Right lobe of liver (tissue), 6 donors: ENCODE measurements at regions not wholly inside any gene's neighbourhood (a gene's known extent, or its start where the extent isn't known, plus 50 kb on each side); places are given as distances from the start of the nearest gene placed in this dataset.

Source experiments
- ATAC-seq, 4 donors: fragments of 200-7000 bp; cut with Tn5 transposase; one replicate each; pipeline ENCODE4 v1.9.1; 2020; ENCODE audit warnings: mild to moderate bottlenecking in 4 of 4, moderate library complexity in 4 of 4
- DNase-seq, 3 donors: peaks; one replicate each; pipeline ENCODE4 v3.0.0-alpha.2; 2020
- H3K27ac ChIP-seq, 3 donors: fragments of 200-600 bp; one replicate each; pipeline ENCODE4 v1.8.0; 2022
- H3K27me3 ChIP-seq, 2 donors: fragments of 200-600 bp; one replicate each; pipeline ENCODE4 v1.8.0; 2022
- H3K36me3 ChIP-seq, 4 donors: fragments of 200-600 bp; sonication (generic) in 1 of 4; one replicate each; pipeline versions ENCODE4 v1.5.1 to v1.8.0; 2017 to 2022; ENCODE audit warnings: control low read depth in 1 of 4
- H3K4me1 ChIP-seq, 4 donors: fragments of 200-600 bp; sonication (generic) in 1 of 4; one replicate each; pipeline versions ENCODE4 v1.5.1 to v1.8.0; 2017 to 2022; ENCODE audit warnings: control low read depth in 1 of 4
- H3K4me3 ChIP-seq, 3 donors: fragments of 200-600 bp; one replicate each; pipeline ENCODE4 v1.8.0; 2022
- H3K9me3 ChIP-seq, 4 donors: fragments of 200-600 bp; sonication (generic) in 1 of 4; one replicate each; pipeline versions ENCODE4 v1.5.1 to v1.8.0; 2017 to 2022; ENCODE audit warnings: control low read depth in 1 of 4
- CTCF ChIP-seq, 4 donors: fragments of 200-600 bp in 3 of 4; fragments of 450-650 bp in 1 of 4; IDR thresholded peaks; one replicate each; pipeline versions ENCODE4 v1.5.1 to v1.8.0; 2016 to 2022; ENCODE audit warnings: antibody characterized with exemption in 4 of 4, mild to moderate bottlenecking in 2 of 4
- POLR2A ChIP-seq: fragments of 450-650 bp; IDR thresholded peaks from one replicate; pipeline ENCODE4 v1.6.1; 2017; ENCODE audit warnings: antibody characterized with exemption, mild to moderate bottlenecking
- WGBS: methylation state at CpG from one replicate; pipeline ENCODE4 v1.1.6; 2018; ENCODE audit warnings: low coverage, low lambda C conversion rate; ENCODE audit not compliant: insufficient coverage; ENCODE audit errors: missing lambda C conversion rate; 5-methylcytosine and 5-hydroxymethylcytosine counted together
- intact Hi-C, 2 donors: fragments of 100-400 bp; cut with DNase I; formaldehyde crosslinking; loops; one replicate each; pipeline versions ENCODE4 v1.11.2 to v1.14.1; 2022
- donor health status: DM: no; HTN: yes; CAD: no.
- donor health status: DM: no; HTN: no; CAD: no.
- donor health status: DM: no; HTN: no; CAD: no.
- donor health status: DM: no; HTN: yes; CAD: no.
- donor health status: DM: no; HTN: yes; CAD: no.

- no peak overlapping the region for H3K4me3 ChIP-seq
- no peak for ATAC-seq
- H3K27me3 ChIP-seq = no peaks in the 10 kb centered on the region
- TF ChIP-seq POLR2A (no peak), CTCF (IDR thresholded peaks at IDR 0.05) (no peak)
- H3K36me3 ChIP-seq = no peaks in the 10 kb centered on the region
- no peak for DNase-seq
- no peaks in the 10 kb centered on the region for H3K4me1 ChIP-seq
- intact Hi-C loops = no loop called here
- no peak overlapping the region for H3K27ac ChIP-seq
- 88% methylated on average over 12 of the region's 13 CpGs for WGBS
- H3K9me3 ChIP-seq = no peaks in the 10 kb centered on the region
These were observed 103.8 kb downstream of the BUB3 start for GRCh38 chr10:123257904-123258456.

- H3K4me3 ChIP-seq = no peak overlapping the region
These were observed 104.9 kb downstream of the BUB3 start for GRCh38 chr10:123259081-123259480.

GRCh38 chr10:123259791-123260190, 105.6 kb downstream of the BUB3 start:
- no peak overlapping the region for H3K4me3 ChIP-seq
- 75% methylated on average over 10 of the region's 11 CpGs for WGBS
- ATAC-seq = no peak
- no peaks in the 10 kb centered on the region for H3K4me1 ChIP-seq
- H3K27ac ChIP-seq = no peak overlapping the region
- no peaks in the 10 kb centered on the region for H3K27me3 ChIP-seq
- DNase-seq = no peak
- no peaks in the 10 kb centered on the region for H3K36me3 ChIP-seq
- H3K9me3 ChIP-seq = no peaks in the 10 kb centered on the region
- no peak for TF ChIP-seq POLR2A
- TF ChIP-seq CTCF (IDR thresholded peaks at IDR 0.05) = no peak
- intact Hi-C loops = no loop called here

More at GRCh38 chr10:123259081-123259480, 104.9 kb downstream of the BUB3 start:
- H3K36me3 ChIP-seq = no peaks in the 10 kb centered on the region
- H3K27ac ChIP-seq = no peak overlapping the region
- no peak for DNase-seq
- TF ChIP-seq CTCF (IDR thresholded peaks at IDR 0.05) (no peak), POLR2A (no peak)
- no peaks in the 10 kb centered on the region for H3K4me1 ChIP-seq
- intact Hi-C loops = no loop called here
- H3K9me3 ChIP-seq = no peaks in the 10 kb centered on the region
- WGBS = 83% methylated on average over 2 of the region's 2 CpGs
- no peaks in the 10 kb centered on the region for H3K27me3 ChIP-seq
- no peak for ATAC-seq

- H3K27me3 ChIP-seq = no peaks in the 10 kb centered on the region
- H3K4me3 ChIP-seq = no peak overlapping the region
- no peak overlapping the region for H3K27ac ChIP-seq
- no peak for ATAC-seq
- DNase-seq = no peak
- no peaks in the 10 kb centered on the region for H3K9me3 ChIP-seq
- TF ChIP-seq CTCF (IDR thresholded peaks at IDR 0.05) (no peak), POLR2A (no peak)
- no peaks in the 10 kb centered on the region for H3K4me1 ChIP-seq
- intact Hi-C loops = no loop called here
- WGBS = 66% methylated on average over 8 of the region's 9 CpGs
- H3K36me3 ChIP-seq = no peaks in the 10 kb centered on the region
These were observed 108.3 kb downstream of the BUB3 start for GRCh38 chr10:123262456-123262855.

- H3K27me3 ChIP-seq = no peaks in the 10 kb centered on the region
- intact Hi-C loops = no loop called here
- no peaks in the 10 kb centered on the region for H3K36me3 ChIP-seq
- no peak for TF ChIP-seq CTCF (IDR thresholded peaks at IDR 0.05)
- no peak for TF ChIP-seq POLR2A
- H3K4me1 ChIP-seq = no peaks in the 10 kb centered on the region
- no peak for ATAC-seq
- H3K4me3 ChIP-seq = no peak overlapping the region
- DNase-seq = no peak
- 100% methylated on average over 1 of the region's 1 CpG for WGBS
- H3K9me3 ChIP-seq = no peaks in the 10 kb centered on the region
- no peak overlapping the region for H3K27ac ChIP-seq
These were observed 112.8 kb downstream of the BUB3 start for GRCh38 chr10:123266971-123267370.
